ENCODE measurements at regions not wholly inside any gene's neighbourhood (a gene's known extent, or its start where the extent isn't known, plus 50 kb on each side); places are given as distances from the start of the nearest gene placed in this dataset.

- no peaks in the 10 kb centered on the region for H3K4me1 Mint-ChIP-seq
- no peaks in the 10 kb centered on the region for H3K36me3 Mint-ChIP-seq (ENCODE audit: low read depth)
- ChIA-PET POLR2A (no interaction called here), CTCF (no interaction called here)
- no peak for DNase-seq
- no peak overlapping the region for H3K4me3 Mint-ChIP-seq
- no peak overlapping the region for H3K27ac Mint-ChIP-seq
- H3K27me3 Mint-ChIP-seq, result peaks cover 4% of the 10 kb centered on the region
- H3K9me3 Mint-ChIP-seq, result no peaks in the 10 kb centered on the region
Observed at GRCh38 chr1:30399026-30399425, 324.4 kb downstream of the MATN1 start.

- H3K4me1 Mint-ChIP-seq, result no peaks in the 10 kb centered on the region
- ChIA-PET CTCF (no interaction called here), POLR2A (no interaction called here)
- H3K36me3 Mint-ChIP-seq (ENCODE audit: low read depth), result no peaks in the 10 kb centered on the region
- H3K4me3 Mint-ChIP-seq, result no peak overlapping the region
- H3K27me3 Mint-ChIP-seq, result peaks cover 13% of the 10 kb centered on the region
- DNase-seq, result no peak
- no peak overlapping the region for H3K27ac Mint-ChIP-seq
- H3K9me3 Mint-ChIP-seq, result no peaks in the 10 kb centered on the region
Observed at GRCh38 chr1:30397576-30397975, 325.8 kb downstream of the MATN1 start.

- H3K9me3 Mint-ChIP-seq, result no peaks in the 10 kb centered on the region
- H3K27ac Mint-ChIP-seq, result no peak overlapping the region
- H3K27me3 Mint-ChIP-seq, result peaks cover 14% of the 10 kb centered on the region
- H3K36me3 Mint-ChIP-seq (ENCODE audit: low read depth), result no peaks in the 10 kb centered on the region
- no peak for DNase-seq
- POLR2A ChIA-PET, result no interaction called here
- CTCF ChIA-PET, result no interaction called here
- H3K4me3 Mint-ChIP-seq, result no peak overlapping the region
- no peaks in the 10 kb centered on the region for H3K4me1 Mint-ChIP-seq
Observed at GRCh38 chr1:30395631-30396030, 327.8 kb downstream of the MATN1 start.

GRCh38 chr1:30388386-30388785 lies 335.0 kb downstream of the MATN1 start:
- H3K9me3 Mint-ChIP-seq, result no peaks in the 10 kb centered on the region
- DNase-seq, result no peak
- POLR2A ChIA-PET, result no interaction called here
- H3K27ac Mint-ChIP-seq, result no peak overlapping the region
- peaks cover 7% of the 10 kb centered on the region for H3K27me3 Mint-ChIP-seq
- no peaks in the 10 kb centered on the region for H3K4me1 Mint-ChIP-seq
- no peak overlapping the region for H3K4me3 Mint-ChIP-seq
- H3K36me3 Mint-ChIP-seq (ENCODE audit: low read depth), result no peaks in the 10 kb centered on the region
- CTCF ChIA-PET, result no interaction called here

GRCh38 chr1:30386156-30386926 lies 337.0 kb downstream of the MATN1 start:
- DNase-seq, result no peak
- Mint-ChIP-seq H3K4me3 (no peak overlapping the region), H3K36me3 (ENCODE audit: low read depth) (no peaks in the 10 kb centered on the region), H3K9me3 (no peaks in the 10 kb centered on the region), H3K27ac (no peak overlapping the region), H3K4me1 (no peaks in the 10 kb centered on the region), H3K27me3 (no peaks in the 10 kb centered on the region)
- ChIA-PET CTCF (no interaction called here), POLR2A (no interaction called here)

GRCh38 chr1:30385246-30385995 lies 338.0 kb downstream of the MATN1 start:
- no peak overlapping the region for H3K27ac Mint-ChIP-seq
- no peaks in the 10 kb centered on the region for H3K27me3 Mint-ChIP-seq
- no peaks in the 10 kb centered on the region for H3K36me3 Mint-ChIP-seq (ENCODE audit: low read depth)
- no peaks in the 10 kb centered on the region for H3K9me3 Mint-ChIP-seq
- H3K4me1 Mint-ChIP-seq, result peaks cover 1% of the 10 kb centered on the region
- ChIA-PET POLR2A (no interaction called here), CTCF (no interaction called here)
- H3K4me3 Mint-ChIP-seq, result no peak overlapping the region
- no peak for DNase-seq

GRCh38 chr1:30384286-30385245 lies 338.8 kb downstream of the MATN1 start:
- H3K9me3 Mint-ChIP-seq, result no peaks in the 10 kb centered on the region
- no peaks in the 10 kb centered on the region for H3K27me3 Mint-ChIP-seq
- no peaks in the 10 kb centered on the region for H3K36me3 Mint-ChIP-seq (ENCODE audit: low read depth)
- H3K4me1 Mint-ChIP-seq, result peaks cover 2% of the 10 kb centered on the region
- H3K4me3 Mint-ChIP-seq, result no peak overlapping the region
- CTCF ChIA-PET, result no interaction called here
- H3K27ac Mint-ChIP-seq, result no peak overlapping the region
- DNase-seq, result no peak
- POLR2A ChIA-PET, result no interaction called here

- Mint-ChIP-seq H3K27ac (no peak overlapping the region), H3K4me3 (no peak overlapping the region), H3K36me3 (ENCODE audit: low read depth) (no peaks in the 10 kb centered on the region), H3K27me3 (no peaks in the 10 kb centered on the region), H3K9me3 (no peaks in the 10 kb centered on the region), H3K4me1 (peaks cover 2% of the 10 kb centered on the region)
- no peak for DNase-seq
- CTCF ChIA-PET, result no interaction called here
- POLR2A ChIA-PET, result no interaction called here
Observed at GRCh38 chr1:30383221-30383711, 340.1 kb downstream of the MATN1 start.

- CTCF ChIA-PET, result no interaction called here
- Mint-ChIP-seq H3K9me3 (no peaks in the 10 kb centered on the region), H3K36me3 (ENCODE audit: low read depth) (no peaks in the 10 kb centered on the region), H3K4me1 (peaks cover 2% of the 10 kb centered on the region), H3K4me3 (no peak overlapping the region), H3K27ac (no peak overlapping the region), H3K27me3 (no peaks in the 10 kb centered on the region)
- no peak for DNase-seq
- POLR2A ChIA-PET, result no interaction called here
Observed at GRCh38 chr1:30382496-30382895, 340.9 kb downstream of the MATN1 start.

- Mint-ChIP-seq H3K9me3 (no peaks in the 10 kb centered on the region), H3K4me3 (no peak overlapping the region), H3K4me1 (peaks cover 2% of the 10 kb centered on the region), H3K36me3 (ENCODE audit: low read depth) (no peaks in the 10 kb centered on the region), H3K27ac (no peak overlapping the region), H3K27me3 (no peaks in the 10 kb centered on the region)
- no peak for DNase-seq
- ChIA-PET POLR2A (no interaction called here), CTCF (no interaction called here)
Observed at GRCh38 chr1:30381671-30382365, 341.6 kb downstream of the MATN1 start.

GRCh38 chr1:30381266-30381665 lies 342.1 kb downstream of the MATN1 start:
- Mint-ChIP-seq H3K4me1 (peaks cover 2% of the 10 kb centered on the region), H3K9me3 (no peaks in the 10 kb centered on the region), H3K36me3 (ENCODE audit: low read depth) (no peaks in the 10 kb centered on the region), H3K27me3 (no peaks in the 10 kb centered on the region), H3K4me3 (no peak overlapping the region), H3K27ac (no peak overlapping the region)
- DNase-seq, result no peak
- ChIA-PET CTCF (interaction anchor here (1.0 to 1.5 kb wide), 3 partner anchors 9 to 396 kb away, joined by 3 to 7 read pairs (median 3); no protein-coding TSS in a partner anchor), POLR2A (no interaction called here)

- Mint-ChIP-seq H3K27ac (no peak overlapping the region), H3K4me1 (peaks cover 2% of the 10 kb centered on the region), H3K4me3 (no peak overlapping the region), H3K9me3 (no peaks in the 10 kb centered on the region), H3K36me3 (ENCODE audit: low read depth) (no peaks in the 10 kb centered on the region), H3K27me3 (no peaks in the 10 kb centered on the region)
- ChIA-PET CTCF (interaction anchor here (0.7 to 1.6 kb wide), 11 partner anchors 9 to 1039 kb away, joined by 3 to 7 read pairs (median 3); no protein-coding TSS in a partner anchor), POLR2A (no interaction called here)
- DNase-seq, result no peak
Observed at GRCh38 chr1:30380625-30380984, 342.8 kb downstream of the MATN1 start.
